Thymus (tissue), 11 donors: ENCODE measurements at regions not wholly inside any gene's neighbourhood (a gene's known extent, or its start where the extent isn't known, plus 50 kb on each side); places are given as distances from the start of the nearest gene placed in this dataset.

ENCODE experiments used
- DNase-seq, 9 donors: peaks; one replicate each; pipeline ENCODE4 v3.0.0-alpha.2; 2013; ENCODE audit warnings: low spot score in 9 of 9, low read depth in 6 of 9, missing footprints in 1 of 9
- H3K27ac ChIP-seq, 2 donors: one replicate each; pipeline ENCODE4 v1.5.1; 2013; ENCODE audit warnings: control low read depth in 1 of 2, low read depth in 1 of 2, low read length in 1 of 2, mild to moderate bottlenecking in 1 of 2, moderate library complexity in 1 of 2
- H3K27me3 ChIP-seq, 2 donors: one replicate each; pipeline ENCODE4 v1.5.1; 2013; ENCODE audit warnings: low read length in 1 of 2; ENCODE audit not compliant: control insufficient read depth in 2 of 2, insufficient read depth in 1 of 2
- H3K36me3 ChIP-seq, 2 donors: one replicate each; pipeline ENCODE4 v1.5.1; 2013; ENCODE audit warnings: low read length in 1 of 2, mild to moderate bottlenecking in 1 of 2, moderate library complexity in 1 of 2; ENCODE audit not compliant: control insufficient read depth in 2 of 2, insufficient read depth in 2 of 2
- H3K4me1 ChIP-seq, 2 donors: one replicate each; pipeline ENCODE4 v1.5.1; 2013; ENCODE audit warnings: low read length in 2 of 2; ENCODE audit not compliant: control insufficient read depth in 2 of 2, insufficient read depth in 2 of 2
- H3K4me3 ChIP-seq, 2 donors: one replicate each; pipeline ENCODE4 v1.5.1; 2013; ENCODE audit warnings: low read length in 2 of 2, control low read depth in 1 of 2, mild to moderate bottlenecking in 1 of 2
- H3K9me3 ChIP-seq, 2 donors: one replicate each; pipeline ENCODE4 v1.5.1; 2013; ENCODE audit warnings: low read length in 1 of 2, mild to moderate bottlenecking in 1 of 2; ENCODE audit not compliant: control insufficient read depth in 2 of 2, insufficient read depth in 1 of 2
- WGBS: extraction: QIAGEN DNeasy Blood & Tissue Kit; methylation state at CpG from one replicate; pipeline ENCODE4 v1.1.7; 2013; 5-methylcytosine and 5-hydroxymethylcytosine counted together
- donor health status: healthy.

- H3K4me3 ChIP-seq, result no peak overlapping the region
- no peak for DNase-seq
- H3K27me3 ChIP-seq, result no peaks in the 10 kb centered on the region
- no peaks in the 10 kb centered on the region for H3K4me1 ChIP-seq
- H3K36me3 ChIP-seq, result no peaks in the 10 kb centered on the region
- no peak overlapping the region for H3K27ac ChIP-seq
- no peaks in the 10 kb centered on the region for H3K9me3 ChIP-seq
- 92% methylated on average over 1 of the region's 1 CpG for WGBS
Observed at GRCh38 chr11:56909563-56909962, 79.2 kb upstream of the OR5AK2 start.

- no peak for DNase-seq
- Histone ChIP-seq H3K27ac (no peak overlapping the region), H3K4me1 (no peaks in the 10 kb centered on the region), H3K36me3 (no peaks in the 10 kb centered on the region), H3K27me3 (no peaks in the 10 kb centered on the region), H3K4me3 (no peak overlapping the region), H3K9me3 (no peaks in the 10 kb centered on the region)
- WGBS, result 80% methylated on average over 4 of the region's 4 CpGs
Observed at GRCh38 chr11:56909080-56909479, 79.6 kb upstream of the OR5AK2 start.

- no peak for DNase-seq
- no peaks in the 10 kb centered on the region for H3K9me3 ChIP-seq
- no peaks in the 10 kb centered on the region for H3K36me3 ChIP-seq
- H3K27me3 ChIP-seq, result no peaks in the 10 kb centered on the region
- H3K4me3 ChIP-seq, result no peak overlapping the region
- no peaks in the 10 kb centered on the region for H3K4me1 ChIP-seq
- H3K27ac ChIP-seq, result no peak overlapping the region
- WGBS, result 92% methylated on average over 2 of the region's 2 CpGs
Observed at GRCh38 chr11:56906683-56907148, 82.0 kb upstream of the OR5AK2 start.

GRCh38 chr11:56905936-56906335 is 82.8 kb upstream of the OR5AK2 start:
- 99% methylated on average over 1 of the region's 1 CpG for whole genome bisulfite sequencing
- H3K4me3 ChIP-seq, result no peak overlapping the region
- DNase-seq, result no peak

GRCh38 chr11:56905442-56905841 is 83.3 kb upstream of the OR5AK2 start:
- no peaks in the 10 kb centered on the region for H3K9me3 ChIP-seq
- no peaks in the 10 kb centered on the region for H3K4me1 ChIP-seq
- H3K27me3 ChIP-seq, result no peaks in the 10 kb centered on the region
- no peaks in the 10 kb centered on the region for H3K36me3 ChIP-seq
- no peak overlapping the region for H3K27ac ChIP-seq
- DNase-seq, result no peak
- H3K4me3 ChIP-seq, result no peak overlapping the region
- 76% methylated on average over 4 of the region's 4 CpGs for WGBS

More at GRCh38 chr11:56905936-56906335, 82.8 kb upstream of the OR5AK2 start:
- Histone ChIP-seq H3K36me3 (no peaks in the 10 kb centered on the region), H3K4me1 (no peaks in the 10 kb centered on the region), H3K27me3 (no peaks in the 10 kb centered on the region), H3K9me3 (no peaks in the 10 kb centered on the region), H3K27ac (no peak overlapping the region)

- no peaks in the 10 kb centered on the region for H3K4me1 ChIP-seq
- no peaks in the 10 kb centered on the region for H3K36me3 ChIP-seq
- H3K27me3 ChIP-seq, result no peaks in the 10 kb centered on the region
- 95% methylated on average over 5 of the region's 5 CpGs for WGBS
- no peak overlapping the region for H3K4me3 ChIP-seq
- no peak overlapping the region for H3K27ac ChIP-seq
- no peak for DNase-seq
- H3K9me3 ChIP-seq, result no peaks in the 10 kb centered on the region
Observed at GRCh38 chr11:56898856-56899255, 89.9 kb upstream of the OR5AK2 start.

- DNase-seq, result no peak
- H3K27me3 ChIP-seq, result no peaks in the 10 kb centered on the region
- no peaks in the 10 kb centered on the region for H3K36me3 ChIP-seq
- no peak overlapping the region for H3K27ac ChIP-seq
- H3K4me3 ChIP-seq, result no peak overlapping the region
- 78% methylated on average over 9 of the region's 9 CpGs for WGBS
- no peaks in the 10 kb centered on the region for H3K4me1 ChIP-seq
- H3K9me3 ChIP-seq, result no peaks in the 10 kb centered on the region
Observed at GRCh38 chr11:56890584-56891305, 98.0 kb upstream of the OR5AK2 start.

GRCh38 chr11:56889986-56890385 is 98.7 kb upstream of the OR5AK2 start:
- H3K36me3 ChIP-seq, result no peaks in the 10 kb centered on the region
- 84% methylated on average over 4 of the region's 4 CpGs for WGBS
- no peak for DNase-seq
- no peaks in the 10 kb centered on the region for H3K27me3 ChIP-seq
- no peak overlapping the region for H3K4me3 ChIP-seq
- no peak overlapping the region for H3K27ac ChIP-seq
- H3K4me1 ChIP-seq, result no peaks in the 10 kb centered on the region
- no peaks in the 10 kb centered on the region for H3K9me3 ChIP-seq

GRCh38 chr11:56887940-56888339 is 100.8 kb upstream of the OR5AK2 start:
- H3K27ac ChIP-seq, result no peak overlapping the region
- H3K27me3 ChIP-seq, result no peaks in the 10 kb centered on the region
- 93% methylated on average over 3 of the region's 3 CpGs for WGBS
- no peak overlapping the region for H3K4me3 ChIP-seq
- DNase-seq, result no peak
- H3K9me3 ChIP-seq, result no peaks in the 10 kb centered on the region
- no peaks in the 10 kb centered on the region for H3K4me1 ChIP-seq
- H3K36me3 ChIP-seq, result no peaks in the 10 kb centered on the region
